ENCODE measurements at regions not wholly inside any gene's neighbourhood (a gene's known extent, or its start where the extent isn't known, plus 50 kb on each side); places are given as distances from the start of the nearest gene placed in this dataset.

DNA sequence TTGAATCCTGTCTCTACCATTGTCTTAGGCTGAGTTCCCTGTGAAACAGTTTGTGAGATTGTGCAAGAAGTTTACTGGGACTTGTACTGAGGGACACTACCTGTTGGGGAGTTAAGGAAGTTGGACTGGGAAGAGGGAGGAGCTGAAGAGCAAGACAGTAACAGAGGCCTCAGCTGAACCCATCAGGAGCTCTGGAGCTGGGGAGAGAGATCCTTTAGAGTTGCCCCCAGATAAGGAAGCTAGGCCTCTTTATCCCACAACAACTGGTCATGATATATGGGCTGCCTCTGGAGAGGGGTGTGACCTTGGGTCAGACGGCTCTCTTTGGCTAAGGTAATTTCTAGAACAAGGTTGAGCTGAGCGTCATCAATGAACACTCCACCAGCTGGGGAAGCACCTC, 137.8 kb upstream of the SLC4A4 start:
- no peak overlapping the region for H3K4me3 ChIP-seq
- no peaks in the 10 kb centered on the region for H3K9me3 ChIP-seq
- H3K27ac ChIP-seq: no peak overlapping the region
- H3K4me1 ChIP-seq: no peaks in the 10 kb centered on the region
- no peaks in the 10 kb centered on the region for H3K36me3 ChIP-seq
- DNase-seq (ENCODE audit: low spot score in 2 of 2): no peak
- TF ChIP-seq CTCF (IDR thresholded peaks at IDR 0.05): no peak
- H3K27me3 ChIP-seq: no peaks in the 10 kb centered on the region
- intact Hi-C loops (cut with DNase I): no loop called here

DNA sequence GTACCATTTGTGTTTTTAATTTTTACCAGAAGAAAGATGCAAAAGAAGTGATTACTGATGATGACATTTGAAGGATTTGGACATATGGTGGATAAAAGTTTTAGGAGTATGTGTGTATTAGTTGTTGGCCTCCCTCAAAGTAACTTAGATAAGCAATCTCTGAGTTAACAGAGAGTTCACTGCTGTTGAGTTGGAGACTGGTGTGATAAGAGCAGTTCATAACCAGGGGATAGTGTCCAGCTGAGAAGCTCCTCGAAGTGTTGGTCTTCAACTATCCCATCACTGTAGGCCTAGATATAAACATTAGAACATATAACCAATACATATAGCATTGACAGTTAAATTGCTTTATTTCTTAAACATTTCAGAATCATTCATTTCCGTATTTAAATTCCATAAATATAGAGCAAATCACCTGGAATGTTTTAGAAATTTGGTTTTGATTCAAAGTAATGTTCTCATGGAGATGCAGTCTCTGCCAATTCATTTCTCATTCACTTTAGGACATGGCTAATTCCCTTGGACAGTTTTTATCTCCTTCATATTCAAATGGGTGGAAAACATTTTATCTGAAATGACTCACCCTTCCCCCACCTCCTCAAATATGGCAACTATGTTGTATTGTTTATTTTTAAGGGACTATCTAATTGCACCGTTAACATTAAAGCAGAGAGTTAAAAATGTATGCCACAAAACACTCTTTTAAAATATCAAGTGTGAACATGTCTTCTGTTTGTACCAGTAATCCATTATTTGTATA, 136.8 kb upstream of the SLC4A4 start:
- intact Hi-C loops (cut with DNase I): no loop called here
- no peak for TF ChIP-seq CTCF (IDR thresholded peaks at IDR 0.05)
- H3K4me3 ChIP-seq: no peak overlapping the region
- no peaks in the 10 kb centered on the region for H3K9me3 ChIP-seq
- no peaks in the 10 kb centered on the region for H3K36me3 ChIP-seq
- no peak overlapping the region for H3K27ac ChIP-seq
- no peak for DNase-seq (ENCODE audit: low spot score in 2 of 2)
- no peaks in the 10 kb centered on the region for H3K27me3 ChIP-seq
- no peaks in the 10 kb centered on the region for H3K4me1 ChIP-seq

GRCh38 chr4:71202705-71203104, 136.1 kb upstream of the SLC4A4 start:
- Histone ChIP-seq H3K36me3 (no peaks in the 10 kb centered on the region), H3K4me1 (no peaks in the 10 kb centered on the region), H3K27me3 (no peaks in the 10 kb centered on the region), H3K9me3 (no peaks in the 10 kb centered on the region), H3K27ac (no peak overlapping the region), H3K4me3 (no peak overlapping the region)
- intact Hi-C loops (cut with DNase I): no loop called here
- no peak for DNase-seq (ENCODE audit: low spot score in 2 of 2)
- TF ChIP-seq CTCF (IDR thresholded peaks at IDR 0.05): no peak

DNA sequence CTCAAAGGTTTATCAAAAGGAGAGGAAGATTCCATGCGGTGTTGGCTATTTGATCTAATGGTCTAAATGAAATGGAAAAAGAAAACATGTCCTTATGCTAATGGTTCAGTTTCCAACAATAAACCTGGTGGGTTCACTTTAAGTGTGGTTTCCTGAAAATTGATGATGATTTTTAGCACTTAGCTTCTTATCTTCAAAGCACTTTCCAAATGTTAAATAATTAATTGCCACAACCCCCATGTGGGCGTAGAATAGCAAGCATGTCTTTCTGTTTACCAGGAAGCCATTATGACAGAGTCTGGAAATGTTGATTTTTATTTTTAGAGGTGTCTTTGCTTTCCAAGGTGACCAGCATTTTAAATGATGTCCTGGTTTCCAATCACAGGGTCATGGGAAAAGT, 134.8 kb upstream of the SLC4A4 start:
- H3K4me3 ChIP-seq: no peak overlapping the region
- H3K27ac ChIP-seq: no peak overlapping the region
- intact Hi-C loops (cut with DNase I): no loop called here
- no peak for DNase-seq (ENCODE audit: low spot score in 2 of 2)
- no peaks in the 10 kb centered on the region for H3K4me1 ChIP-seq
- H3K36me3 ChIP-seq: no peaks in the 10 kb centered on the region
- no peaks in the 10 kb centered on the region for H3K27me3 ChIP-seq
- no peak for TF ChIP-seq CTCF (IDR thresholded peaks at IDR 0.05)
- no peaks in the 10 kb centered on the region for H3K9me3 ChIP-seq

- DNase-seq (ENCODE audit: low spot score in 2 of 2): no peak
- no peak for TF ChIP-seq CTCF (IDR thresholded peaks at IDR 0.05)
- Histone ChIP-seq H3K4me3 (no peak overlapping the region), H3K27ac (no peak overlapping the region), H3K36me3 (no peaks in the 10 kb centered on the region), H3K9me3 (no peaks in the 10 kb centered on the region), H3K27me3 (no peaks in the 10 kb centered on the region), H3K4me1 (no peaks in the 10 kb centered on the region)
- intact Hi-C loops (cut with DNase I): no loop called here
Measured at GRCh38 chr4:71206763-71207162, 132.1 kb upstream of the SLC4A4 start.

DNA sequence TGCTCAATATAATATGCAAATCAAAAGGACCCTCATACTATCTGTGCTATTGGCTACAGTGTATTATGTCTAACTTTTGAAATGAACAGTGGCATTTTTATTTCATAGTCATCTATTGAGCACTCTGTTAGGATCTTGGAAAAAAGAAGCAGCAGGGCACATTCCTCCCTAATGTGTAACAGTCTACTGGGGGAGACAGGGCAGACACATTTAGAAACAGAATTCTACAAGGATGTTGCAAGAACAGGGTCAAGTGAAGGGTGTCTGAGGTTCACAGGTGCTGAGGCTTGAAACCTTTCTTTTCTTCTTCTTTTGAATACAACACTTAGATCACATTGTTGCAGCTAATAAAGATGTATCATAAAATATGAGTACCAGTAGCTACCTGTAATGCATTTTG, 129.7 kb upstream of the SLC4A4 start:
- H3K9me3 ChIP-seq: no peaks in the 10 kb centered on the region
- H3K27ac ChIP-seq: no peak overlapping the region
- TF ChIP-seq CTCF (IDR thresholded peaks at IDR 0.05): no peak
- no peak for DNase-seq (ENCODE audit: low spot score in 2 of 2)
- intact Hi-C loops (cut with DNase I): no loop called here
- H3K36me3 ChIP-seq: no peaks in the 10 kb centered on the region
- no peaks in the 10 kb centered on the region for H3K27me3 ChIP-seq
- H3K4me1 ChIP-seq: no peaks in the 10 kb centered on the region
- H3K4me3 ChIP-seq: no peak overlapping the region
